HFFc6 (cell line): ENCODE measurements at regions not wholly inside any gene's neighbourhood (a gene's known extent, or its start where the extent isn't known, plus 50 kb on each side); places are given as distances from the start of the nearest gene placed in this dataset.

Experiments used
- DNase-seq: peaks from one replicate; pipeline ENCODE4 v3.0.0-alpha.2; 2018
- H3K27ac Mint-ChIP-seq: 2 replicates; pipeline ENCODE4 v1.8.0; 2020; ENCODE audit warnings: mild to moderate bottlenecking, mixed read lengths
- H3K27me3 Mint-ChIP-seq: 2 replicates; pipeline ENCODE4 v1.8.0; 2021; ENCODE audit warnings: mild to moderate bottlenecking, moderate library complexity, mixed read lengths; ENCODE audit not compliant: insufficient read depth
- H3K36me3 Mint-ChIP-seq: 2 replicates; pipeline ENCODE4 v1.8.0; 2021; ENCODE audit warnings: low read depth, mixed read lengths
- H3K4me1 Mint-ChIP-seq: 2 replicates; pipeline ENCODE4 v1.8.0; 2020; ENCODE audit warnings: low read depth, mixed read lengths
- H3K4me3 Mint-ChIP-seq: 2 replicates; pipeline ENCODE4 v1.8.0; 2020; ENCODE audit warnings: mild to moderate bottlenecking, moderate library complexity, mixed read lengths
- H3K9me3 Mint-ChIP-seq: 2 replicates; pipeline ENCODE4 v1.8.0; 2020; ENCODE audit warnings: mild to moderate bottlenecking, mixed read lengths
- CTCF ChIP-seq: fragments of 200-600 bp; sonication (generic); IDR thresholded peaks from 2 replicates; pipeline ENCODE4 v1.5.0; 2021; ENCODE audit warnings: antibody characterized with exemption, mild to moderate bottlenecking

GRCh38 chr1:91151702-91152101 is 129.9 kb upstream of the ZNF644 start:
- no peak for DNase-seq

GRCh38 chr1:91148641-91149069 is 126.8 kb upstream of the ZNF644 start:
- Mint-ChIP-seq H3K4me1 (no peaks in the 10 kb centered on the region), H3K9me3 (no peaks in the 10 kb centered on the region; the same call in 1 of the 2 replicates), H3K36me3 (no peaks in the 10 kb centered on the region), H3K27ac (no peak overlapping the region), H3K4me3 (no peak overlapping the region), H3K27me3 (no peaks in the 10 kb centered on the region)
- TF ChIP-seq CTCF, result no peak
- no peak for DNase-seq

More at GRCh38 chr1:91151702-91152101, 129.9 kb upstream of the ZNF644 start:
- H3K4me1 Mint-ChIP-seq, result no peaks in the 10 kb centered on the region
- no peak overlapping the region for H3K4me3 Mint-ChIP-seq
- H3K36me3 Mint-ChIP-seq, result no peaks in the 10 kb centered on the region
- H3K9me3 Mint-ChIP-seq, result no peaks in the 10 kb centered on the region
- H3K27ac Mint-ChIP-seq, result no peak overlapping the region
- TF ChIP-seq CTCF, result no peak
- peaks cover 2% of the 10 kb centered on the region; the same call in 1 of the 2 replicates for H3K27me3 Mint-ChIP-seq

- no peaks in the 10 kb centered on the region; the same call in 1 of the 2 replicates for H3K9me3 Mint-ChIP-seq
- no peak overlapping the region for H3K4me3 Mint-ChIP-seq
- TF ChIP-seq CTCF, result no peak
- no peaks in the 10 kb centered on the region for H3K36me3 Mint-ChIP-seq
- H3K4me1 Mint-ChIP-seq, result no peaks in the 10 kb centered on the region
- no peaks in the 10 kb centered on the region for H3K27me3 Mint-ChIP-seq
- no peak for DNase-seq
- H3K27ac Mint-ChIP-seq, result no peak overlapping the region
These were observed 120.0 kb upstream of the ZNF644 start for GRCh38 chr1:91141858-91142257.

- no peak overlapping the region for H3K27ac Mint-ChIP-seq
- no peak for TF ChIP-seq CTCF
- H3K4me1 Mint-ChIP-seq, result no peaks in the 10 kb centered on the region
- H3K36me3 Mint-ChIP-seq, result no peaks in the 10 kb centered on the region
- H3K4me3 Mint-ChIP-seq, result no peak overlapping the region
- no peaks in the 10 kb centered on the region; the same call in 1 of the 2 replicates for H3K9me3 Mint-ChIP-seq
- no peak for DNase-seq
- no peaks in the 10 kb centered on the region; the same call in 1 of the 2 replicates for H3K27me3 Mint-ChIP-seq
These were observed 117.1 kb upstream of the ZNF644 start for GRCh38 chr1:91138959-91139358.

- Mint-ChIP-seq H3K4me1 (no peaks in the 10 kb centered on the region), H3K27ac (no peak overlapping the region), H3K4me3 (no peak overlapping the region), H3K36me3 (no peaks in the 10 kb centered on the region), H3K27me3 (no peaks in the 10 kb centered on the region; the same call in 1 of the 2 replicates), H3K9me3 (no peaks in the 10 kb centered on the region)
- no peak for TF ChIP-seq CTCF
- DNase-seq, result no peak
These were observed 115.5 kb upstream of the ZNF644 start for GRCh38 chr1:91137173-91137852.
